HEK293 (cell line): ENCODE measurements at regions not wholly inside any gene's neighbourhood (a gene's known extent, or its start where the extent isn't known, plus 50 kb on each side); places are given as distances from the start of the nearest gene placed in this dataset.

Experiments
- CTCF ChIA-PET: fragments of 350-600 bp; formaldehyde crosslinking; extraction: SDS; loops from one replicate; lab custom pipeline; 2021; ENCODE audit warnings: antibody characterized with exemption; lab: Yijun Ruan, JAX
- POLR2A ChIA-PET: fragments of 300-600 bp; formaldehyde crosslinking; extraction: SDS; loops from one replicate; lab custom pipeline; 2020; ENCODE audit warnings: antibody characterized with exemption, inconsistent platforms; lab: Yijun Ruan, JAX
- H3K27ac ChIP-seq: fragments of 200-500 bp; sonication (Bioruptor generic); 2 replicates; pipeline ENCODE4 v1.5.1; 2014; ENCODE audit warnings: low read depth, low read length, control low read depth, inconsistent platforms; ENCODE audit errors: extremely low read depth
- H3K36me3 ChIP-seq, 2 experiments: fragments of 200-500 bp in 1 of 2; sonication (Bioruptor generic) in 1 of 2; 1 replicate in 1 of 2; 2 replicates in 1 of 2; pipeline ENCODE4 v1.5.1; 2014 to 2017; ENCODE audit warnings: inconsistent platforms in 2 of 2, low read length in 2 of 2; ENCODE audit not compliant: control insufficient read depth in 2 of 2, insufficient read depth in 1 of 2
- H3K4me1 ChIP-seq: fragments of 200-500 bp; sonication (Bioruptor generic); 2 replicates; pipeline ENCODE4 v1.5.1; 2014; ENCODE audit warnings: mild to moderate bottlenecking, low read length, inconsistent platforms; ENCODE audit not compliant: control insufficient read depth, insufficient read depth
- H3K4me3 ChIP-seq: 2 replicates; pipeline ENCODE4 v1.5.1; 2011; ENCODE audit warnings: low read depth, mild to moderate bottlenecking, control low read depth, low read length, moderate library complexity
- H3K9me3 ChIP-seq: fragments of 200-500 bp; sonication (Bioruptor generic); 2 replicates; pipeline ENCODE4 v1.5.1; 2014; ENCODE audit warnings: low read depth, low read length, inconsistent platforms; ENCODE audit not compliant: control insufficient read depth, insufficient read depth
- EGR2 ChIP-seq: fragments of 450-650 bp; formaldehyde crosslinking; IDR thresholded peaks from 2 replicates; pipeline ENCODE4 v1.5.1; 2016; ENCODE audit warnings: low read depth, missing biosample characterization, missing genetic modification characterization
- MZF1 ChIP-seq: fragments of 450-650 bp; formaldehyde crosslinking; IDR thresholded peaks from 2 replicates; pipeline ENCODE4 v1.5.1; 2017; ENCODE audit warnings: missing biosample characterization, missing genetic modification characterization, borderline replicate concordance
- TSHZ1 ChIP-seq: fragments of 450-650 bp; formaldehyde crosslinking; IDR thresholded peaks from 2 replicates; pipeline ENCODE4 v1.5.1; 2016; ENCODE audit warnings: missing biosample characterization, missing genetic modification characterization, borderline replicate concordance
- YY1 ChIP-seq: fragments of 450-650 bp; formaldehyde crosslinking; IDR thresholded peaks from 2 replicates; pipeline ENCODE4 v1.5.1; 2018; ENCODE audit warnings: missing biosample characterization, missing genetic modification characterization
- ZEB2 ChIP-seq: fragments of 450-650 bp; formaldehyde crosslinking; IDR thresholded peaks from 2 replicates; pipeline ENCODE4 v1.5.1; 2016; ENCODE audit warnings: missing biosample characterization, missing genetic modification characterization
- ZIC2 ChIP-seq: fragments of 450-650 bp; formaldehyde crosslinking; IDR thresholded peaks from 2 replicates; pipeline ENCODE4 v1.5.1; 2016; ENCODE audit warnings: missing biosample characterization, missing genetic modification characterization
- ZNF10 ChIP-seq: fragments of 450-650 bp; formaldehyde crosslinking; IDR thresholded peaks from 2 replicates; pipeline ENCODE4 v1.5.1; 2017; ENCODE audit warnings: missing biosample characterization, missing genetic modification characterization
- ZNF114 ChIP-seq: fragments of 450-650 bp; formaldehyde crosslinking; IDR thresholded peaks from 2 replicates; pipeline ENCODE4 v1.5.0; 2017; ENCODE audit warnings: missing biosample characterization, missing genetic modification characterization
- ZNF157 ChIP-seq: fragments of 450-650 bp; formaldehyde crosslinking; IDR thresholded peaks from 2 replicates; pipeline ENCODE4 v1.5.1; 2016; ENCODE audit warnings: missing biosample characterization, missing genetic modification characterization
- ZNF169 ChIP-seq: fragments of 450-650 bp; formaldehyde crosslinking; IDR thresholded peaks from 2 replicates; pipeline ENCODE4 v1.5.1; 2016; ENCODE audit warnings: missing biosample characterization, missing genetic modification characterization
- ZNF2 ChIP-seq: fragments of 450-650 bp; formaldehyde crosslinking; IDR thresholded peaks from 2 replicates; pipeline ENCODE4 v1.5.1; 2016; ENCODE audit warnings: missing biosample characterization, missing genetic modification characterization
- ZNF266 ChIP-seq: fragments of 450-650 bp; formaldehyde crosslinking; IDR thresholded peaks from 2 replicates; pipeline ENCODE4 v1.5.1; 2016; ENCODE audit warnings: missing biosample characterization, missing genetic modification characterization, low read depth
- ZNF280D ChIP-seq: fragments of 450-650 bp; formaldehyde crosslinking; IDR thresholded peaks from 2 replicates; pipeline ENCODE4 v1.5.1; 2016; ENCODE audit warnings: missing biosample characterization, missing genetic modification characterization
- ZNF324 ChIP-seq: fragments of 450-650 bp; formaldehyde crosslinking; IDR thresholded peaks from 2 replicates; pipeline ENCODE4 v1.5.1; 2016; ENCODE audit warnings: missing biosample characterization, missing genetic modification characterization
- ZNF391 ChIP-seq: fragments of 450-650 bp; formaldehyde crosslinking; IDR thresholded peaks from 2 replicates; pipeline ENCODE4 v1.5.1; 2016; ENCODE audit warnings: low read depth, missing biosample characterization, missing genetic modification characterization, borderline replicate concordance
- ZNF48 ChIP-seq: fragments of 450-650 bp; formaldehyde crosslinking; IDR thresholded peaks from 2 replicates; pipeline ENCODE4 v1.5.1; 2016; ENCODE audit warnings: missing biosample characterization, missing genetic modification characterization
- ZNF510 ChIP-seq: fragments of 450-650 bp; formaldehyde crosslinking; IDR thresholded peaks from 2 replicates; pipeline ENCODE4 v1.5.1; 2018; ENCODE audit warnings: mild to moderate bottlenecking, missing genetic modification characterization, missing biosample characterization; ENCODE audit not compliant: insufficient replicate concordance
- ZNF530 ChIP-seq: fragments of 450-650 bp; formaldehyde crosslinking; IDR thresholded peaks from 2 replicates; pipeline ENCODE4 v1.5.1; 2016; ENCODE audit warnings: low read depth, missing biosample characterization, missing genetic modification characterization
- ZNF626 ChIP-seq: fragments of 450-650 bp; sonication (Bioruptor Pico); formaldehyde crosslinking; IDR thresholded peaks from 2 replicates; pipeline ENCODE4 v1.5.1; 2018; ENCODE audit warnings: missing biosample characterization, missing genetic modification characterization, inconsistent platforms
- ZNF629 ChIP-seq: fragments of 450-650 bp; formaldehyde crosslinking; IDR thresholded peaks from 2 replicates; pipeline ENCODE4 v1.5.1; 2017; ENCODE audit warnings: missing biosample characterization, missing genetic modification characterization
- ZNF664 ChIP-seq: fragments of 450-650 bp; formaldehyde crosslinking; IDR thresholded peaks from 2 replicates; pipeline ENCODE4 v1.5.1; 2016; ENCODE audit warnings: missing biosample characterization, missing genetic modification characterization
- ZNF768 ChIP-seq: fragments of 450-650 bp; formaldehyde crosslinking; IDR thresholded peaks from 2 replicates; pipeline ENCODE4 v1.5.1; 2018; ENCODE audit warnings: missing biosample characterization, mild to moderate bottlenecking, missing genetic modification characterization
- ZNF830 ChIP-seq: fragments of 450-650 bp; IDR thresholded peaks from 2 replicates; pipeline ENCODE4 v1.5.0; 2018; ENCODE audit warnings: missing biosample characterization, missing genetic modification characterization, low read depth, mild to moderate bottlenecking, moderate library complexity

GRCh38 chr10:78479467-78479866 is 445.8 kb downstream of the RPS24 start:
- Histone ChIP-seq H3K27ac (no peak overlapping the region), H3K36me3 (no peaks in the 10 kb centered on the region), H3K4me3 (no peak overlapping the region), H3K9me3 (no peaks in the 10 kb centered on the region), H3K4me1 (no peaks in the 10 kb centered on the region)
- ChIA-PET POLR2A (no interaction called here), CTCF (interaction anchor here (0.6 to 1.3 kb wide), 2 partner anchors 161 to 432 kb away, joined by 3 to 4 read pairs; no protein-coding TSS in a partner anchor)
- TF ChIP-seq ZNF157 (tag by site-specific recombination) (no peak), ZNF510 (no peak), TSHZ1 (tag by site-specific recombination) (no peak), ZNF48 (tag by site-specific recombination) (no peak), ZNF530 (no peak), ZNF391 (no peak), EGR2 (no peak), ZNF280D (tag by site-specific recombination) (no peak), YY1 (no peak), ZNF10 (no peak), ZNF169 (tag by site-specific recombination) (no peak), ZIC2 (tag by site-specific recombination) (no peak), ZNF2 (tag by site-specific recombination) (no peak), ZNF830 (tag by site-specific recombination) (no peak), ZNF266 (tag by site-specific recombination) (no peak), ZNF664 (no peak), MZF1 (tag by site-specific recombination) (no peak)

- POLR2A ChIA-PET = no interaction called here
- TF ChIP-seq ZEB2 = no peak
- TF ChIP-seq ZNF629 (tag by site-specific recombination) = no peak
- no peak for TF ChIP-seq ZNF626 (tag by site-specific recombination)
- TF ChIP-seq ZNF768 = no peak
- no peak for TF ChIP-seq ZNF324 (tag by site-specific recombination)
- no peak for TF ChIP-seq ZNF114
- H3K4me3 ChIP-seq = no peak overlapping the region
- H3K36me3 ChIP-seq = no peaks in the 10 kb centered on the region
- H3K4me1 ChIP-seq = no peaks in the 10 kb centered on the region
- no peaks in the 10 kb centered on the region for H3K9me3 ChIP-seq
- CTCF ChIA-PET = no interaction called here
- no peak overlapping the region for H3K27ac ChIP-seq
Observed at GRCh38 chr10:78481842-78482241, 448.2 kb downstream of the RPS24 start.
